ENCODE measurements at regions not wholly inside any gene's neighbourhood (a gene's known extent, or its start where the extent isn't known, plus 50 kb on each side); places are given as distances from the start of the nearest gene placed in this dataset.

DNA sequence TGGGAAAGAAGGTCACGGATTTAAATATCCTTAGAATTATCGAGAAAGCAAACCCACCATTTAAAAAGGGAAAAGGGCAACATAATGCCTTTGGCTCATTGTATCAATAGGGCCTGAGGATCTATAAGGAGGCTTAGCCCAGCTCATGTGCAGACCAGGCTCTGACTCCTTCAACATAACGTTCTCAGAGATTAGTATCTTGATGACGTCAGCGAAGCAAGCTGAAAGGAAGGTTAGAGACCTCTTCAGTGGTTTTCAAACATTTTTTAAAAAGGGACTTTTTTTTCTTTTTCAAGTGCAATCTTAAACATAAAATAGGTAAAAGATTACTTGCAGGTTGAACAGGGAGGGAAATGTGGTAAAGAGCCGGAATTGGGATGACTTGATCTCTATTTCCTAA lies 463.9 kb upstream of the ADAMTS9 start:
- H3K36me3 ChIP-seq (ENCODE audit: insufficient read depth, low read length) = no peaks in the 10 kb centered on the region
- no peaks in the 10 kb centered on the region for H3K9me3 ChIP-seq (ENCODE audit: control insufficient read depth in 1 of 2, low read length in 2 of 2)
- no peak overlapping the region for H3K4me3 ChIP-seq (ENCODE audit: low read length in 2 of 2)
- ChIA-PET POLR2A (ENCODE audit: partially characterized antibody) (no interaction called here), CTCF (ENCODE audit: partially characterized antibody) (no interaction called here)
- no peak for DNase-seq
- no peaks in the 10 kb centered on the region for H3K36me3 Mint-ChIP-seq
- H3K4me1 ChIP-seq (ENCODE audit: insufficient read depth, low read length) = no peaks in the 10 kb centered on the region
- no peaks in the 10 kb centered on the region for H3K27me3 Mint-ChIP-seq
- intact Hi-C loops (cut with micrococcal nuclease) = no loop called here
- no peak overlapping the region for H3K4me3 Mint-ChIP-seq
- no peaks in the 10 kb centered on the region for H3K4me1 Mint-ChIP-seq
- no peak overlapping the region for H3K27ac ChIP-seq (ENCODE audit: low read depth, low read length)
- H3K27ac Mint-ChIP-seq = no peak overlapping the region
- H3K9me3 Mint-ChIP-seq = peaks cover 2 to 13% (median 5%) of the 10 kb centered on the region in 8 donors
- H3K27me3 ChIP-seq (ENCODE audit: insufficient read depth, low read length) = no peaks in the 10 kb centered on the region

DNA sequence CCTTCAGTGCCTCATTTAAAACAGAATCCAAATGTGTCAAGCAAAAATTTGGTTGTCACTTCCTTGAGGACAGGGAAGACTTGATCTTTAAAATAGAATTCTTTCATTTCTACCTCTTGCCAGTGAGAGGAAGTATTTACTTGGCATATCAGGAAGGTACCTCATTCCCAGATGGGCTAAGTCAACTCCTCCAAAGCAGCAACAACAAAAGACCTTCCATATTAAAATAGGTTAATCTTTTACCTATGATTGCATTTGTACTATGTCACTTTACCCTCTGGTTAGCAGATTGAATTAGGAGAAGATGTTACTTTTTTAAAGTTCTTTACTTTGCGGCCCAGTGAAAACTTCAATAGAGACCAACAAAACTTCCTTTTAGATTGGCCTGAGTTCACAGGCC lies 462.1 kb upstream of the ADAMTS9 start:
- Histone ChIP-seq H3K4me3 (ENCODE audit: low read length in 2 of 2) (no peak overlapping the region), H3K27me3 (ENCODE audit: insufficient read depth, low read length) (no peaks in the 10 kb centered on the region), H3K27ac (ENCODE audit: low read depth, low read length) (no peak overlapping the region), H3K36me3 (ENCODE audit: insufficient read depth, low read length) (no peaks in the 10 kb centered on the region), H3K4me1 (ENCODE audit: insufficient read depth, low read length) (no peaks in the 10 kb centered on the region), H3K9me3 (ENCODE audit: control insufficient read depth in 1 of 2, low read length in 2 of 2) (no peaks in the 10 kb centered on the region)
- H3K4me3 Mint-ChIP-seq = no peak overlapping the region
- POLR2A ChIA-PET (ENCODE audit: partially characterized antibody) = no interaction called here
- no peaks in the 10 kb centered on the region for H3K27me3 Mint-ChIP-seq
- CTCF ChIA-PET (ENCODE audit: partially characterized antibody) = no interaction called here
- no peaks in the 10 kb centered on the region for H3K36me3 Mint-ChIP-seq
- intact Hi-C loops (cut with micrococcal nuclease) = no loop called here
- H3K27ac Mint-ChIP-seq = no peak overlapping the region
- DNase-seq = no peak
- H3K9me3 Mint-ChIP-seq = peaks cover 0 to 13% (median 4%) of the 10 kb centered on the region in 8 donors
- H3K4me1 Mint-ChIP-seq = no peaks in the 10 kb centered on the region

DNA sequence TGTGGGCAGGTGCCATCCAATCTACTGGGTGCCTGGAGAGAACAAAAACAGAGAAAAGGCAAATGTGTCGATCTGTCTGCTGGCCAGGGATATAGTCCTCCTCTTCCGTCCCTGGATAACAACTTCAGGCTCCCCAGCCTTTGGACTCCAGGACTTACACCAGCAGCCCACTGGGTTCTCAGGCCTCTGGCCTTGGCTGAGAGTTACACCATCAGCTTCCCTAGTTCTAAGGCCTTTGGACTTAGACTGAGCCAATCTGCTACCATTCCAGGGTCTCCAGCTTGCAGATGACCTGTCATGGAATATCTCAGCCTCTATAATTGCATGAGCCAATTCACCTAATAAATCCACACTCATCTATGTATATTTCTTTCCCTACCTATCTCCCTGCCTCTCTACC lies 460.9 kb upstream of the ADAMTS9 start:
- Histone ChIP-seq H3K4me1 (ENCODE audit: insufficient read depth, low read length) (no peaks in the 10 kb centered on the region), H3K9me3 (ENCODE audit: control insufficient read depth in 1 of 2, low read length in 2 of 2) (no peaks in the 10 kb centered on the region), H3K27me3 (ENCODE audit: insufficient read depth, low read length) (no peaks in the 10 kb centered on the region), H3K27ac (ENCODE audit: low read depth, low read length) (no peak overlapping the region), H3K36me3 (ENCODE audit: insufficient read depth, low read length) (no peaks in the 10 kb centered on the region), H3K4me3 (ENCODE audit: low read length in 2 of 2) (no peak overlapping the region)
- no peak overlapping the region for H3K27ac Mint-ChIP-seq
- no peak overlapping the region for H3K4me3 Mint-ChIP-seq
- H3K4me1 Mint-ChIP-seq = no peaks in the 10 kb centered on the region
- POLR2A ChIA-PET (ENCODE audit: partially characterized antibody) = no interaction called here
- CTCF ChIA-PET (ENCODE audit: partially characterized antibody) = no interaction called here
- peaks cover 0 to 13% (median 5%) of the 10 kb centered on the region in 8 donors for H3K9me3 Mint-ChIP-seq
- H3K27me3 Mint-ChIP-seq = no peaks in the 10 kb centered on the region
- no peak for DNase-seq
- no peaks in the 10 kb centered on the region for H3K36me3 Mint-ChIP-seq
- intact Hi-C loops (cut with micrococcal nuclease) = no loop called here

DNA sequence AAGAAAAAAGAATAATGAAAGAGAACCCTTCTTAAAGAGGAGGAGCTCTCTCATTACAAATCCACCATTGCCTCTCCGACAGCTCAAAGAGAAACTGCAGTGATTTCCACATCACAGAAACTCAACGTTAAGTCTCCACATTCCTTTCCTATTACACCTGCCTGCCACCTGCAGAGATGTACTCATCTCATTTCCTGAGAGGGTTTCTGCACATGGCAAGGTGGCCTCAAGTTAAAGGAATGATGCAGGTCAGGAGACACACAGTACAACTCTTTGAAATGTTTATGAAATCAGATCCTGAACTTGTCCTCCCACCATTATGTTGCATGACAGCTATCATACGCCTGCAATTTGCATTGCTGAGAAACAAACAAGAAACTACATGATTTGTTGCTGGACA lies 458.4 kb upstream of the ADAMTS9 start:
- DNase-seq = no peak
- no peaks in the 10 kb centered on the region for H3K4me1 ChIP-seq (ENCODE audit: insufficient read depth, low read length)
- intact Hi-C loops (cut with micrococcal nuclease) = no loop called here
- Mint-ChIP-seq H3K27ac (no peak overlapping the region), H3K4me1 (no peaks in the 10 kb centered on the region), H3K9me3 (peaks cover 0 to 12% (median 5%) of the 10 kb centered on the region in 8 donors), H3K4me3 (no peak overlapping the region), H3K27me3 (no peaks in the 10 kb centered on the region), H3K36me3 (no peaks in the 10 kb centered on the region)
- POLR2A ChIA-PET (ENCODE audit: partially characterized antibody) = no interaction called here
- no peak overlapping the region for H3K27ac ChIP-seq (ENCODE audit: low read depth, low read length)
- no peaks in the 10 kb centered on the region for H3K9me3 ChIP-seq (ENCODE audit: control insufficient read depth in 1 of 2, low read length in 2 of 2)
- H3K27me3 ChIP-seq (ENCODE audit: insufficient read depth, low read length) = no peaks in the 10 kb centered on the region
- CTCF ChIA-PET (ENCODE audit: partially characterized antibody) = no interaction called here
- no peak overlapping the region for H3K4me3 ChIP-seq (ENCODE audit: low read length in 2 of 2)
- H3K36me3 ChIP-seq (ENCODE audit: insufficient read depth, low read length) = no peaks in the 10 kb centered on the region

DNA sequence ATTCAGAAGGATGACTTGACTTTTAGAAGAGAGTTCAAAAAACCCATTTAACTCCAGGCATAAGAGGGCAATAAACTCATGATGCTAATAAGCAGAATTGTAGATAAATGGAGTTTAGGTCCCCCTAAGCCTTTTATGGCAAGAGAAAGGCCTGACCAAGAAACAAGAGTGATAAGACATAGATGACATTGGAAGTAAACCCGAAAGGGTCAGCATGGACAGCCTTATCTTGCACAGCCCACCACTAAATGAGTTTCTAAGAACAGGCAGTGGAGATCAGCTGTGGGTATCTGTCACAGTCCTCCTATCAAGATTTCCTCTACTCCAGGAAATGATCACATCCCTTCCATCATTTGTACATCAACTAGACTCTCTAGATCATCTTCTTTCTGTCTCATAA lies 457.9 kb upstream of the ADAMTS9 start:
- H3K4me3 ChIP-seq (ENCODE audit: low read length in 2 of 2) = no peak overlapping the region
- CTCF ChIA-PET (ENCODE audit: partially characterized antibody) = no interaction called here

DNA sequence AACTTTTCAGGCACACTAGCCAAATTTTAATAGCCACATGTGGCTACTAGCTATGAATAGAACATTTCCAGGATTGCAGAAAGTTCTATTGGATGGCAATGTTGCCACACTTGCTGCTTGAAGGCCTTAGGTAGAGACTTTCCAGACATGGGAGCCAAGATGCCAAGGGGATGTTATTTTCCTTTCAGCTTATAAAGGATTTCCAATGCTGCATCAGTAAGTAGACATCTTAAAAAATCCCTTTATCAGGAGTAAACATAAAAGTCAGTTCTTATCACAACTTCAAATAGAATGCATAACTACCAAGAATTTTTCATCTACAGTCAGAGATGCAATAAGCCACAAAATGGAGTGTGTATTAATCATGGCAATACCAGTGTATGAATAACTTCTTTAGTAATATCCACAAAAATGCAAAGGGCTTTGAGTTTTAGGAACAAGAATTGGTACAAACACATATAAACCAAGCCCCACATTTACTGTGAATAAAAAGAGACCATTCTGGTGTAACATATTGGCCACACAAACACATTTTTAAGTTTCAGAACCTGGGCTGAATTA lies 457.1 kb upstream of the ADAMTS9 start:
- Mint-ChIP-seq H3K4me3 (no peak overlapping the region), H3K36me3 (no peaks in the 10 kb centered on the region), H3K27me3 (no peaks in the 10 kb centered on the region), H3K27ac (no peak overlapping the region), H3K4me1 (no peaks in the 10 kb centered on the region), H3K9me3 (peaks cover 0 to 11% (median 4%) of the 10 kb centered on the region in 8 donors)
- ChIA-PET POLR2A (ENCODE audit: partially characterized antibody) (no interaction called here), CTCF (ENCODE audit: partially characterized antibody) (no interaction called here)
- Histone ChIP-seq H3K27me3 (ENCODE audit: insufficient read depth, low read length) (no peaks in the 10 kb centered on the region), H3K4me3 (ENCODE audit: low read length in 2 of 2) (no peak overlapping the region), H3K9me3 (ENCODE audit: control insufficient read depth in 1 of 2, low read length in 2 of 2) (no peaks in the 10 kb centered on the region), H3K4me1 (ENCODE audit: insufficient read depth, low read length) (no peaks in the 10 kb centered on the region), H3K27ac (ENCODE audit: low read depth, low read length) (no peak overlapping the region), H3K36me3 (ENCODE audit: insufficient read depth, low read length) (no peaks in the 10 kb centered on the region)
- intact Hi-C loops (cut with micrococcal nuclease) = no loop called here
- DNase-seq = no peak

More for the DNA sequence above, 457.9 kb upstream of the ADAMTS9 start:
- H3K27ac Mint-ChIP-seq = no peak overlapping the region
- H3K27ac ChIP-seq (ENCODE audit: low read depth, low read length) = no peak overlapping the region
- intact Hi-C loops (cut with micrococcal nuclease) = no loop called here
- H3K4me1 Mint-ChIP-seq = no peaks in the 10 kb centered on the region
- no peaks in the 10 kb centered on the region for H3K36me3 Mint-ChIP-seq
- H3K36me3 ChIP-seq (ENCODE audit: insufficient read depth, low read length) = no peaks in the 10 kb centered on the region
- H3K27me3 ChIP-seq (ENCODE audit: insufficient read depth, low read length) = no peaks in the 10 kb centered on the region
- H3K4me1 ChIP-seq (ENCODE audit: insufficient read depth, low read length) = no peaks in the 10 kb centered on the region
- H3K9me3 Mint-ChIP-seq = peaks cover 0 to 12% (median 4%) of the 10 kb centered on the region in 8 donors
- no peaks in the 10 kb centered on the region for H3K9me3 ChIP-seq (ENCODE audit: control insufficient read depth in 1 of 2, low read length in 2 of 2)
- H3K27me3 Mint-ChIP-seq = no peaks in the 10 kb centered on the region
- DNase-seq = no peak
- H3K4me3 Mint-ChIP-seq = no peak overlapping the region
- POLR2A ChIA-PET (ENCODE audit: partially characterized antibody) = no interaction called here

DNA sequence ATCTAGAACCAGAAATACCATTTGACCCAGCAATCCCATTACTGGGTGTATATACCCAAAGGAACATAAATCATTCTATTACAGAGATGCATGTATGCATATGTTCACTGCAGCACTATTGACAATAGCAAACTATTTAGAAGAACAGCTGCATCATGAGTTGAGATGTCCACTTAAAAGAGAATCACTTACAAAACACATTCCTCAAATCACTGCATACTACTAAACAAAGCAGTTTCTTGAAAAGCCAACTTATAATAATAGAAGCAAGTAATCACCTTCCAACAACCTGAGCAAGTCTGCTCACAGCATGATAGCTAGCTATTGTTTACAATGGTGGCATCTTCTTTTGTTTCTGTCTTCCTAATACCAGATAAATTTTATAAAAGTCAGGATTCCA lies 454.7 kb upstream of the ADAMTS9 start:
- H3K27me3 Mint-ChIP-seq = no peaks in the 10 kb centered on the region
- H3K36me3 Mint-ChIP-seq = no peaks in the 10 kb centered on the region
- no peak overlapping the region for H3K27ac Mint-ChIP-seq
- no peaks in the 10 kb centered on the region for H3K4me1 Mint-ChIP-seq
- intact Hi-C loops (cut with micrococcal nuclease) = no loop called here
- Histone ChIP-seq H3K4me3 (ENCODE audit: low read length in 2 of 2) (no peak overlapping the region), H3K9me3 (ENCODE audit: control insufficient read depth in 1 of 2, low read length in 2 of 2) (no peaks in the 10 kb centered on the region), H3K4me1 (ENCODE audit: insufficient read depth, low read length) (no peaks in the 10 kb centered on the region), H3K27me3 (ENCODE audit: insufficient read depth, low read length) (no peaks in the 10 kb centered on the region), H3K36me3 (ENCODE audit: insufficient read depth, low read length) (no peaks in the 10 kb centered on the region), H3K27ac (ENCODE audit: low read depth, low read length) (no peak overlapping the region)
- DNase-seq = no peak
- POLR2A ChIA-PET (ENCODE audit: partially characterized antibody) = no interaction called here
- CTCF ChIA-PET (ENCODE audit: partially characterized antibody) = no interaction called here
- peaks cover 0 to 13% (median 7%) of the 10 kb centered on the region in 8 donors for H3K9me3 Mint-ChIP-seq
- no peak overlapping the region for H3K4me3 Mint-ChIP-seq

DNA sequence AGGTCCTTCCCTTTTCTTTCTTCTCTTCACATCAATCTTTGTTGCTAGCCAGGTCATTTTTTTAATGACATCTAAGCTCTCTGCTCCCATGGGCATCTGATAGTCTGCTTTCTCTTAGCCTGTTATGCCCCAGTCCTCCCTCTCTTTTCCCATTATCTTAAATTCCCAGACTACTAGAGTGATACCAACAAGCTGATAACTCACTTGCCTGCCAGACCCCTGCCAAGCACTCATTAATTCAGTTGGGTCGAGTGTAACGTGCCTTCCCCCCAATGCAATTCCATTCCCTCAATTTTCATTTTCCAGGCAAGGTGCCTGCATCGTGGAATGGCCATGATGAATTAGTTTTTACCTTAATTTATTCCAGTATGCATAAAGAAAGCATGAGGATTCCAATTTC lies 450.8 kb upstream of the ADAMTS9 start:
- CTCF ChIA-PET (ENCODE audit: partially characterized antibody) = no interaction called here
- POLR2A ChIA-PET (ENCODE audit: partially characterized antibody) = no interaction called here
- Histone ChIP-seq H3K27me3 (ENCODE audit: insufficient read depth, low read length) (no peaks in the 10 kb centered on the region), H3K36me3 (ENCODE audit: insufficient read depth, low read length) (no peaks in the 10 kb centered on the region), H3K4me3 (ENCODE audit: low read length in 2 of 2) (no peak overlapping the region), H3K27ac (ENCODE audit: low read depth, low read length) (no peak overlapping the region), H3K4me1 (ENCODE audit: insufficient read depth, low read length) (no peaks in the 10 kb centered on the region), H3K9me3 (ENCODE audit: control insufficient read depth in 1 of 2, low read length in 2 of 2) (no peaks in the 10 kb centered on the region)
- Mint-ChIP-seq H3K36me3 (no peaks in the 10 kb centered on the region), H3K27me3 (no peaks in the 10 kb centered on the region), H3K27ac (no peak overlapping the region), H3K4me3 (no peak overlapping the region), H3K9me3 (peaks cover 0 to 18% (median 5%) of the 10 kb centered on the region in 8 donors), H3K4me1 (no peaks in the 10 kb centered on the region)
- DNase-seq = no peak
- intact Hi-C loops (cut with micrococcal nuclease) = no loop called here

All from CD4-positive, alpha-beta memory T cell (primary cell).